ENCODE measurements at regions not wholly inside any gene's neighbourhood (a gene's known extent, or its start where the extent isn't known, plus 50 kb on each side); places are given as distances from the start of the nearest gene placed in this dataset.
"Not testable (repeated sequence)": the region's sequence is repeated elsewhere in the genome, so short reads cannot be mapped to it uniquely, and the experiment has no call there.

GRCh38 chr22:49697047-49697446, 130.6 kb downstream of the BRD1 start:
- no peak for DNase-seq (ENCODE audit: low read depth)

GRCh38 chr22:49694462-49695260, 133.0 kb downstream of the BRD1 start:
- no peak for DNase-seq (ENCODE audit: low read depth)

GRCh38 chr22:49693848-49694247, 133.8 kb downstream of the BRD1 start:
- DNase-seq (ENCODE audit: low read depth), result no peak

- no peak for DNase-seq (ENCODE audit: low read depth)
These were observed 134.3 kb downstream of the BRD1 start for GRCh38 chr22:49693416-49693815.

- no peak for DNase-seq (ENCODE audit: low read depth)
These were observed 135.0 kb downstream of the BRD1 start for GRCh38 chr22:49692499-49693225.

- DNase-seq (ENCODE audit: low read depth), result no peak
These were observed 136.4 kb downstream of the BRD1 start for GRCh38 chr22:49691256-49691655.

GRCh38 chr22:49690454-49690853, 137.2 kb downstream of the BRD1 start:
- DNase-seq (ENCODE audit: low read depth), result no peak

GRCh38 chr22:49689858-49690257, 137.8 kb downstream of the BRD1 start:
- no peak for DNase-seq (ENCODE audit: low read depth)

GRCh38 chr22:49689255-49689770, 138.4 kb downstream of the BRD1 start:
- DNase-seq (ENCODE audit: low read depth), result no peak

GRCh38 chr22:49688516-49689254, 139.0 kb downstream of the BRD1 start:
- DNase-seq (ENCODE audit: low read depth), result no peak

GRCh38 chr22:49687786-49688515, 139.7 kb downstream of the BRD1 start:
- DNase-seq (ENCODE audit: low read depth), result no peak

- no peak for DNase-seq (ENCODE audit: low read depth)
These were observed 140.3 kb downstream of the BRD1 start for GRCh38 chr22:49687333-49687732.

GRCh38 chr22:49686495-49687219, 141.0 kb downstream of the BRD1 start:
- DNase-seq (ENCODE audit: low read depth), result no peak

GRCh38 chr22:49685686-49686085, 142.0 kb downstream of the BRD1 start:
- DNase-seq (ENCODE audit: low read depth), result no peak

- no peak for DNase-seq (ENCODE audit: low read depth)
These were observed 142.6 kb downstream of the BRD1 start for GRCh38 chr22:49685116-49685515.

- DNase-seq (ENCODE audit: low read depth), result no peak
These were observed 144.6 kb downstream of the BRD1 start for GRCh38 chr22:49683032-49683431.

- not testable (repeated sequence) for DNase-seq (ENCODE audit: low read depth)
These were observed 146.9 kb downstream of the BRD1 start for GRCh38 chr22:49680819-49681218.

- no peak for DNase-seq (ENCODE audit: low read depth)
These were observed 148.9 kb downstream of the BRD1 start for GRCh38 chr22:49678842-49679170.

GRCh38 chr22:49678137-49678841, 149.4 kb downstream of the BRD1 start:
- no peak for DNase-seq (ENCODE audit: low read depth)

GRCh38 chr22:49677495-49677889, 150.2 kb downstream of the BRD1 start:
- no peak for DNase-seq (ENCODE audit: low read depth)

Measured in HS-5 (cell line).